CD4-positive, alpha-beta T cell treated with Interleukin-21 for 1 hour (primary cell): ENCODE measurements at regions not wholly inside any gene's neighbourhood (a gene's known extent, or its start where the extent isn't known, plus 50 kb on each side); places are given as distances from the start of the nearest gene placed in this dataset.
"Not testable (repeated sequence)": the region's sequence is repeated elsewhere in the genome, so short reads cannot be mapped to it uniquely, and the experiment has no call there.

Experiments
- DNase-seq: peaks from one replicate; pipeline ENCODE4 v3.0.0-alpha.2; 2020

- DNase-seq = no peak
These were observed 50.2 kb upstream of the FAM174B start for GRCh38 chr15:92705764-92706163.

GRCh38 chr15:92706201-92706600 is 50.6 kb upstream of the FAM174B start:
- DNase-seq = no peak

GRCh38 chr15:92707880-92708551 is 52.4 kb upstream of the FAM174B start:
- no peak for DNase-seq

GRCh38 chr15:92708635-92709034 is 53.1 kb upstream of the FAM174B start:
- DNase-seq = no peak

- no peak for DNase-seq
These were observed 53.7 kb upstream of the FAM174B start for GRCh38 chr15:92709110-92709790.

- no peak for DNase-seq
These were observed 55.9 kb upstream of the FAM174B start for GRCh38 chr15:92711457-92711831.

GRCh38 chr15:92714077-92714476 is 58.5 kb upstream of the FAM174B start:
- DNase-seq = no peak

- peak; percentile 74 for DNase-seq
These were observed 59.2 kb upstream of the FAM174B start for GRCh38 chr15:92714477-92715401.

- DNase-seq = no peak
These were observed 60.2 kb upstream of the FAM174B start for GRCh38 chr15:92715758-92716157.

- DNase-seq = no peak
These were observed 63.4 kb upstream of the FAM174B start for GRCh38 chr15:92719021-92719420.

- DNase-seq = peak; percentile 4
These were observed 68.6 kb upstream of the FAM174B start for GRCh38 chr15:92724144-92724543.

GRCh38 chr15:92725171-92725570 is 69.6 kb upstream of the FAM174B start:
- DNase-seq = no peak

- no peak for DNase-seq
These were observed 72.7 kb upstream of the FAM174B start for GRCh38 chr15:92728266-92728665.

- DNase-seq = no peak
These were observed 77.7 kb upstream of the FAM174B start for GRCh38 chr15:92733090-92733933.

GRCh38 chr15:92733934-92734521 is 78.5 kb upstream of the FAM174B start:
- DNase-seq = peak; percentile 19

GRCh38 chr15:92739246-92739645 is 83.7 kb upstream of the FAM174B start:
- not testable (repeated sequence) for DNase-seq

GRCh38 chr15:92745845-92746271 is 90.3 kb upstream of the FAM174B start:
- no peak for DNase-seq

GRCh38 chr15:92747047-92747446 is 91.5 kb upstream of the FAM174B start:
- DNase-seq = no peak

- DNase-seq = no peak
These were observed 93.6 kb upstream of the FAM174B start for GRCh38 chr15:92749216-92749615.

- DNase-seq = no peak
These were observed 94.4 kb upstream of the FAM174B start for GRCh38 chr15:92749946-92750345.

- no peak for DNase-seq
These were observed 96.0 kb upstream of the FAM174B start for GRCh38 chr15:92751528-92751927.

GRCh38 chr15:92753591-92753990 is 98.0 kb upstream of the FAM174B start:
- DNase-seq = no peak
